ENCODE measurements at regions not wholly inside any gene's neighbourhood (a gene's known extent, or its start where the extent isn't known, plus 50 kb on each side); places are given as distances from the start of the nearest gene placed in this dataset.

DNA sequence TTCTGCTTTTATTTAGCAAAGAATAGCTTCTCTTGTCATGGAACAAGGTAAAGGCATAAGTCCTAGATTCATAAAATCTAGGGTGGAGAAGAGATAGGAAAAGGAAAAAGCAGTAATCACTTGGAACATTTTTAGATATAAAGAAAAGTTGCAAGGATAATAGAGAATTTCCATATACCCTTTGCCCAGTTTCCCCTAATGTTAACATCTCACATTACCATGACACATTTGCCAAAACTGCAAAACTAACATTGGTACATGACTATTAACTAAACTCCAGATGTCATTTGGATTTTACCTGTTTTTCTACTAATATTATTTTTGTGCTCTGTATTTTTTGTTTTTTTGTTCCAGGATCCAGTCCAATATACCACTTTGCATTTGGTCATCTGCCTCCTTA lies 265.1 kb downstream of the ETAA1 start:
- Histone ChIP-seq H3K4me2 (ENCODE audit: low read length) (no peak overlapping the region), H3K27me3 (ENCODE audit: insufficient read depth, low read length) (peaks cover 15% of the 10 kb centered on the region), H3K9ac (ENCODE audit: low read length) (no peak overlapping the region), H3K4me1 (ENCODE audit: control insufficient read depth in 1 of 2, insufficient read depth in 2 of 2, low read length in 2 of 2) (no peaks in the 10 kb centered on the region), H2AFZ (ENCODE audit: low read depth, low read length, poor library complexity, severe bottlenecking) (no peak overlapping the region), H3K36me3 (ENCODE audit: control insufficient read depth in 1 of 2, insufficient read depth in 2 of 2, low read length in 2 of 2) (no peaks in the 10 kb centered on the region), H3K9me2 (ENCODE audit: insufficient read depth) (no peaks in the 10 kb centered on the region), H3K79me2 (ENCODE audit: insufficient read depth, low read length) (no peaks in the 10 kb centered on the region), H3K4me3 (replicated peaks in 1 of 2; ENCODE audit: low read depth in 1 of 2, low read length in 2 of 2) (no peak overlapping the region), H3K27ac (ENCODE audit: low read depth, low read length) (no peak overlapping the region), H4K20me1 (ENCODE audit: insufficient read depth) (no peaks in the 10 kb centered on the region), H3K9me3 (ENCODE audit: control insufficient read depth in 1 of 2, insufficient read depth in 1 of 2, low read depth in 1 of 2, low read length in 2 of 2) (no peaks in the 10 kb centered on the region)
- RAD21 ChIA-PET (ENCODE audit: low non-redundant PET in 1 of 2, low total read pairs in 2 of 2, uncharacterized antibody in 2 of 2, unreplicated experiment in 2 of 2): no interaction called here
- TF ChIP-seq POLR2A (IDR thresholded peaks at IDR 0.05; ENCODE audit: borderline replicate concordance, extremely low read depth, insufficient read depth, insufficient read length) (no peak), EGR1 (IDR thresholded peaks at IDR 0.05; ENCODE audit: low read depth) (no peak), POLR2AphosphoS5 (IDR thresholded peaks at IDR 0.05; ENCODE audit: low read depth, low read length) (no peak), TCF7L2 (IDR thresholded peaks at IDR 0.05; ENCODE audit: borderline replicate concordance, extremely low read depth, insufficient read depth, insufficient read length) (no peak), ZFX (IDR thresholded peaks at IDR 0.05) (no peak), YY1 (IDR thresholded peaks at IDR 0.05; ENCODE audit: extremely low read depth, insufficient replicate concordance, low read depth, low read length) (no peak), RAD21 (IDR thresholded peaks at IDR 0.05; ENCODE audit: low read depth) (no peak)
- no peak for DNase-seq (ENCODE audit: low read depth, low spot score)
- POLR2A ChIA-PET: no interaction called here
- CTCF ChIA-PET: no interaction called here
- intact Hi-C loops (cut with micrococcal nuclease): no loop called here
- ATAC-seq: no peak
- no TSS peak for BruUV-seq (replicated peaks)

DNA sequence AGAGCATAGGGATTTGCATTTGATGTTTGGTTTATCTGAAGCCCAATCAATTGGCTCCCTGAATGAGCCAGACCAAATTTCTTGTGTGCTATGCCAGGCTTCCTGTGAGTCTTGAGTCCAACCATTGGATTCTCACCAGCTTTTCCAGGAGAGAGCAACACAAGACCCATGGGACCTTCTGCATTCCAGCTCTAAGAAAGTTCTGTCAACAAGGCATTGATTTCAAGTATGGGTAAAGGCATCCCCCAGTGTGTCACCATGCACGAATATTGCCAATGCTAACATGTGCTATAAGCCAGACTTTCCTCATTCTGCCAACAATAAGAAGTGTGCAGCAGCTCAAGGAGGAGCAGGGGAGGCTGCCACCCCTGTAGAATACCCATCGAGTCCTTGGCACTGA lies 266.6 kb downstream of the ETAA1 start:
- Histone ChIP-seq H2AFZ (ENCODE audit: low read depth, low read length, poor library complexity, severe bottlenecking) (no peak overlapping the region), H3K4me2 (ENCODE audit: low read length) (no peak overlapping the region), H3K27me3 (ENCODE audit: insufficient read depth, low read length) (peaks cover 23% of the 10 kb centered on the region), H3K4me3 (replicated peaks in 1 of 2; ENCODE audit: low read depth in 1 of 2, low read length in 2 of 2) (no peak overlapping the region), H3K27ac (ENCODE audit: low read depth, low read length) (no peak overlapping the region), H3K9me3 (ENCODE audit: control insufficient read depth in 1 of 2, insufficient read depth in 1 of 2, low read depth in 1 of 2, low read length in 2 of 2) (no peaks in the 10 kb centered on the region), H3K9ac (ENCODE audit: low read length) (no peak overlapping the region), H3K9me2 (ENCODE audit: insufficient read depth) (no peaks in the 10 kb centered on the region), H3K36me3 (ENCODE audit: control insufficient read depth in 1 of 2, insufficient read depth in 2 of 2, low read length in 2 of 2) (no peaks in the 10 kb centered on the region), H3K79me2 (ENCODE audit: insufficient read depth, low read length) (no peaks in the 10 kb centered on the region), H4K20me1 (ENCODE audit: insufficient read depth) (no peaks in the 10 kb centered on the region), H3K4me1 (ENCODE audit: control insufficient read depth in 1 of 2, insufficient read depth in 2 of 2, low read length in 2 of 2) (no peaks in the 10 kb centered on the region)
- CTCF ChIA-PET: no interaction called here
- BruUV-seq (replicated peaks): no TSS peak
- ATAC-seq (no peak), DNase-seq (ENCODE audit: low read depth, low spot score) (no peak)
- POLR2A ChIA-PET: no interaction called here
- RAD21 ChIA-PET (ENCODE audit: low non-redundant PET in 1 of 2, low total read pairs in 2 of 2, uncharacterized antibody in 2 of 2, unreplicated experiment in 2 of 2): no interaction called here
- TF ChIP-seq, protein P1, sequence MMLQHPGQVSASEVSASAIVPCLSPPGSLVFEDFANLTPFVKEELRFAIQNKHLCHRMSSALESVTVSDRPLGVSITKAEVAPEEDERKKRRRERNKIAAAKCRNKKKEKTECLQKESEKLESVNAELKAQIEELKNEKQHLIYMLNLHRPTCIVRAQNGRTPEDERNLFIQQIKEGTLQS (IDR thresholded peaks at IDR 0.05): no peak
- intact Hi-C loops (cut with micrococcal nuclease): no loop called here

Data from HCT116 (cell line).